Heart right ventricle (tissue), 16 donors: ENCODE measurements at regions not wholly inside any gene's neighbourhood (a gene's known extent, or its start where the extent isn't known, plus 50 kb on each side); places are given as distances from the start of the nearest gene placed in this dataset.
A peak's percentile ranks its signal among the peaks of the same experiment; 100 is the strongest.

Experiments used
- ATAC-seq, 8 donors: fragments of 200-7000 bp; cut with Tn5 transposase; one replicate each; pipeline ENCODE4 v1.9.1; 2020; ENCODE audit warnings: mild to moderate bottlenecking in 8 of 8, moderate library complexity in 8 of 8, moderate number of reproducible peaks in 1 of 8
- DNase-seq, 2 donors: peaks; one replicate each; pipeline ENCODE4 v3.0.0-alpha.2; 2020
- H3K27ac ChIP-seq, 10 donors: fragments of 200-600 bp; sonication (generic) in 2 of 10; one replicate each; pipeline versions ENCODE4 v1.5.0 to v1.8.0; 2020 to 2022; ENCODE audit warnings: mild to moderate bottlenecking in 3 of 10
- H3K27me3 ChIP-seq, 7 donors: fragments of 200-600 bp; one replicate each; pipeline ENCODE4 v1.8.0; 2021 to 2022; ENCODE audit warnings: mild to moderate bottlenecking in 2 of 7
- H3K36me3 ChIP-seq, 9 donors: fragments of 200-600 bp; sonication (generic) in 1 of 9; one replicate each; pipeline versions ENCODE4 v1.5.0 to v1.8.0; 2020 to 2022; ENCODE audit warnings: mild to moderate bottlenecking in 2 of 9
- H3K4me1 ChIP-seq, 9 donors: fragments of 200-600 bp; sonication (generic) in 1 of 9; one replicate each; pipeline versions ENCODE4 v1.5.0 to v1.8.0; 2020 to 2022; ENCODE audit warnings: mild to moderate bottlenecking in 4 of 9
- H3K4me3 ChIP-seq, 10 donors: fragments of 200-600 bp; sonication (generic) in 2 of 10; one replicate each; pipeline versions ENCODE4 v1.5.0 to v1.8.0; 2020 to 2022; ENCODE audit warnings: mild to moderate bottlenecking in 7 of 10, moderate library complexity in 2 of 10
- H3K9me3 ChIP-seq, 11 donors: fragments of 200-600 bp in 10 of 11; sonication (generic) in 2 of 11; one replicate each; pipeline versions ENCODE4 v1.5.0 to v1.8.0; 2013 to 2022; ENCODE audit warnings: mild to moderate bottlenecking in 2 of 11, control low read depth in 1 of 11, moderate library complexity in 1 of 11
- WGBS, 2 donors: extraction: QIAGEN DNeasy Blood & Tissue Kit; methylation state at CpG; one replicate each; pipeline ENCODE4 v1.1.7; 2013; ENCODE audit warnings: inconsistent platforms in 1 of 2; 5-methylcytosine and 5-hydroxymethylcytosine counted together
- intact Hi-C, 10 donors: fragments of 100-400 bp; cut with DNase I; formaldehyde crosslinking; loops; one replicate each; pipeline versions ENCODE4 v1.11.1 to v1.14.2; 2022
- TF ChIP-seq, protein P1 (sequence below), 9 donors: fragments of 200-600 bp; sonication (generic) in 2 of 9; IDR thresholded peaks; one replicate each; pipeline versions ENCODE4 v1.5.0 to v1.8.0; 2021 to 2022; ENCODE audit warnings: antibody characterized with exemption in 9 of 9, mild to moderate bottlenecking in 5 of 9, moderate library complexity in 1 of 9
- donor health status: Arrhythmogenic right ventricular cardiomyopathy.
- donor health status: ischemic (EF 13 %, LVEDD 7.1; RV severe dilation, severe dysfunction).
- donor health status: healthy with polysubstance abuse.
- donor health status: DM: no; HTN: yes; CAD: no.
- donor health status: DM: no; HTN: no; CAD: no.
- donor health status: ischemic (EF 25% LVEDD 6.9; RV normal size, moderate dysfunction).
- donor health status: ischemic (EF 25% LVEDD 5.7; RV mildly dilated, moderate dysfunction).
- donor health status: healthy.
- donor health status: DM: yes; HTN: yes; CAD: no.
- donor health status: Ischemic cardiomyopathy.
- donor health status: ischemic (EF 35%, LVEDD 5.7; RV mildly dilated, moderate dysfunction).
- donor health status: nonischemic (EF 11% LVEDD 7.7; RV severe dilation, severe dysfunction).
- donor health status: DM: yes; HTN: yes; CAD: no.
- donor health status: PGD.
- donor health status: ischemic (EF 29% LVEDD 5.4; RV normal size, mild dysfunction).
- donor health status: nonischemic (EF 23%, LVEDD 6.1; RV moderate dilation, normal function).

DNA sequence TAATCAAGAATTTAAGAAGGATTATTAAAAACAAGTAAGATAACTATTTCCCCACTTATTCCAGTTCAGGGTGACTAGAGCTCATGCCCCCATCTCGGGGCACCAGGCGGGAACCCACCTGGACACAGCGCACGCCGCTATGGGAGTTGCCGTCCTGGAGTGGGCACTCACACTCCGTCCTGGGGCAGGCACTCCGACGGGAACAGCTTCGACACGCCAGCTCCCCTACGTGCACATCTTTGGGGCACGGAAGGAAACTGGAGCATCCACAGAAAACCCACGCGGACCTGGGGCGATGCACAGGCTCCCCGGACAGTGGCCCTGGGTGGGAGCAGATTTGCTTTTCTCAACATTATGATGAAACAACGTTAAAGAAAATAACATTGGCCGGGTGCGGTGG, 52.0 kb upstream of the GATA5 start:
- 88 to 92% methylated on average over 20 of the region's 20 CpGs for WGBS, 2 donors
- Histone ChIP-seq H3K4me1 (peaks cover 0 to 24% (median 11%) of the 10 kb centered on the region in 9 donors), H3K4me3 (no peak overlapping the region), H3K27ac (no peak overlapping the region), H3K9me3 (no peaks in the 10 kb centered on the region), H3K27me3 (peaks cover 10 to 42% (median 29%) of the 10 kb centered on the region in 7 donors), H3K36me3 (no peaks in the 10 kb centered on the region)
- DNase-seq, result no peak
- TF ChIP-seq, protein P1, sequence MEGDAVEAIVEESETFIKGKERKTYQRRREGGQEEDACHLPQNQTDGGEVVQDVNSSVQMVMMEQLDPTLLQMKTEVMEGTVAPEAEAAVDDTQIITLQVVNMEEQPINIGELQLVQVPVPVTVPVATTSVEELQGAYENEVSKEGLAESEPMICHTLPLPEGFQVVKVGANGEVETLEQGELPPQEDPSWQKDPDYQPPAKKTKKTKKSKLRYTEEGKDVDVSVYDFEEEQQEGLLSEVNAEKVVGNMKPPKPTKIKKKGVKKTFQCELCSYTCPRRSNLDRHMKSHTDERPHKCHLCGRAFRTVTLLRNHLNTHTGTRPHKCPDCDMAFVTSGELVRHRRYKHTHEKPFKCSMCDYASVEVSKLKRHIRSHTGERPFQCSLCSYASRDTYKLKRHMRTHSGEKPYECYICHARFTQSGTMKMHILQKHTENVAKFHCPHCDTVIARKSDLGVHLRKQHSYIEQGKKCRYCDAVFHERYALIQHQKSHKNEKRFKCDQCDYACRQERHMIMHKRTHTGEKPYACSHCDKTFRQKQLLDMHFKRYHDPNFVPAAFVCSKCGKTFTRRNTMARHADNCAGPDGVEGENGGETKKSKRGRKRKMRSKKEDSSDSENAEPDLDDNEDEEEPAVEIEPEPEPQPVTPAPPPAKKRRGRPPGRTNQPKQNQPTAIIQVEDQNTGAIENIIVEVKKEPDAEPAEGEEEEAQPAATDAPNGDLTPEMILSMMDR (IDR thresholded peaks at IDR 0.05), result no peak
- ATAC-seq, result no peak
- intact Hi-C loops, result no loop called here

DNA sequence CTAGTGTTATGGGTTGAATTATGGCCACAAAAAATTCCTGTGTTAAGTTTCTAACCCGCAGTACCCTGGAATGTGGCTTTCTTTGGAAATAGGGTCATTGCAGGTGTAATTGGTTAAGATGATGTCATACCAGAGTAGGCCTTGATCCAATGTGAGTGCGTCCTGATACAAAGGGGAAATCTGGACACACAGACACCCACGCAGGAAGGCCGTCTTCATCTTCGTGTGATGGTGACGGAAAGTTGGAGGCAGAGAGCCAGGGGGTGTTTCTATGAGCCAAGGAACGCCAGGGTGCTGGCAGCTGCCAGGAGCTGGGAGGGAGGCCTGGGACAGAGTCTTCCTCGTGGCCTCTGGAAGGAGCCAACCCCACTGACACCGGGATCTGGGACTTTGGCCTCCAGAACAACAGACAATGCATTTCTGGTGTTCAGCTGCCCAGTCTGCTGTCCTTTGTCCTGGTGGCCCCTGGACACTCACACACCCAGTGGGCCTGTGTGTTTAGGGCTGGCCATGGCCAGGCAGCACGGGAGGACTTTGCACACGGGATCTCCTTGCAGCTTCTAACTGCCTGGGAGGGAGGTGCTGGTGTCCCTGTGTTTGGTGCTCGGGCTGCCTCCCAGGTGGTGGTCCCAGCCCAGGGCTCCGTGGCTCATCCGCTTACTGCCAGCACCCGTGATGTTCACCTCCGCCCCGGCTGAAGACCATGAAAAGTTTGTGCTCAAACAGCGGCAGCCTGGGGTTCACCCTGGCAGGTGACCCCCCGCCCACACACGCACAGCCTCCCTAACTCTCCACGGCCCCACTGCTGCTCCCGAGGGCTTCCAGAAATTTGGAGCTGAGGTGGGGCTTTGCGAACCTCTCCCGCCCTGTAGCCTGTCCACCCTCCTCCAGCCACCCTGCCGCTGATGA, 53.4 kb upstream of the GATA5 start:
- Histone ChIP-seq H3K9me3 (no peaks in the 10 kb centered on the region), H3K4me3 (no peak overlapping the region), H3K4me1 (peaks cover 0 to 24% (median 11%) of the 10 kb centered on the region in 9 donors), H3K27ac (peak overlapping the region in 7 of 10 donors; percentile 22 to 62 (median 47)), H3K27me3 (peaks cover 0 to 30% (median 19%) of the 10 kb centered on the region in 7 donors), H3K36me3 (no peaks in the 10 kb centered on the region)
- DNase-seq (no peak), ATAC-seq (peak in 6 of 8 donors; percentile 6 to 50 (median 36))
- intact Hi-C loops, result no loop called here
- 54 to 59% methylated on average over 23 to 25 of the region's 25 CpGs for WGBS, 2 donors
- TF ChIP-seq, protein P1 (IDR thresholded peaks at IDR 0.05), result no peak

DNA sequence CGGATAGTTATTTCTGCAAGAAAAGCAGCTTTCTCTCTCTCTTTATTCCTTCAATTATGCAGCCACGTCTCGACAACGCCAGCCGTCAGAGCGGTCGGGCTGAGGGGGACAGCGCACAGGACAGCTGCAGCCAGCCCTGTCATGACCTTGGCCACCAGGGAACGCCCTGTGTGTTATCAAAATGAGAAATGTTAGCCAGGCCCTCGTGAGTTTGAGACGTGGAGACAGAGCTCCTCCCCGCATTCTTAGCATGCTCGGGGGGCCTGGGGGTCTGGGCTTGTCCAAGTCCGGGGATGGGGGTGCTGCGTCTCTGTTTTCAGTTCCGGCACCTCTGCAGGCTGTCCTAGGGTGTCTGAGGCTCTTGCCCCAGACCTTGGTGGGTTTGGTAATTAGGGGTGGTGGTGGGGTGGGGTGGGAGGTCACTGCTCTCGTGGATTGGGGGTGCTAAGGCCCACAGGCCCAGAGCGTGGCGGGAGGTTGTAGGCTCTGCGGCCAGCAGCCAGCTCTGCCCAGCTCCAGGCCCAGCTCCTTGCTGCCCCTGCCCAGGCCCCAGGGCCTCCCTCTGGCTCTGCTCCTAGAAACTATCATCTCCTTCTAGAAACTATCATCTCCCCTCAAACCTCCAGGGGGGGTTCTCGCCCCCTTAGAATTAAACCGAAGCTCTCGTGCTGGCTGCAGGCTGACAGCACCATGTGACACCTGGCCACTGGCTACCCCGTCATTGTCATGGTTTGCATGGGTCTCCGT, 54.3 kb upstream of the GATA5 start:
- peak; percentile 54 to 87 (median 70) for ATAC-seq
- no peaks in the 10 kb centered on the region for H3K36me3 ChIP-seq
- H3K4me1 ChIP-seq, result peaks cover 0 to 17% (median 11%) of the 10 kb centered on the region in 9 donors
- peak overlapping the region in 7 of 10 donors; percentile 22 to 62 (median 47) for H3K27ac ChIP-seq
- TF ChIP-seq, protein P1 (IDR thresholded peaks at IDR 0.05), result no peak
- WGBS, 2 donors, result 27 to 28% methylated on average over 25 of the region's 25 CpGs
- no peak for DNase-seq
- H3K4me3 ChIP-seq, result no peak overlapping the region
- H3K27me3 ChIP-seq, result peaks cover 0 to 27% (median 15%) of the 10 kb centered on the region in 7 donors
- no peaks in the 10 kb centered on the region for H3K9me3 ChIP-seq
- intact Hi-C loops, result no loop called here

DNA sequence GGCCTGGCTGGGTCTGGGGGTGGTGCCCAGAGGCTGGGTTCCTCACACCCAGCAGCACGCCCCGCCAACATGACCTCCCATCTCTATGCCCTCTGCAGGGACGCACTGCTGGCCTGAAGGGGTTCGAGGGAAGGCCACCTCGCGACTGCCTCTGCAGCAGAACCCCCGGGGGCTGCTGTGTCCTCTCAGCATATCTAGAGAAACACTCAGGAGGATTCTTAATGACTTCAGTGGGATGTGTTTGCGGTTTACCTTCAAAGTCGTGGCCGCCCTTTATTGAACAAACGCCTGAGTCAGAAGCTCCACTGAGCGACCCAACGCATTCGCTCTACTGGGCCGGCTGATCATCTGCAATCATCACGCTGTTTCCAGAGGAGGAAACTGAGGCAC, 54.8 kb upstream of the GATA5 start:
- Histone ChIP-seq H3K9me3 (no peaks in the 10 kb centered on the region), H3K27ac (peak overlapping the region in 4 of 10 donors; percentile 44 to 62 (median 58)), H3K27me3 (peaks cover 0 to 26% (median 11%) of the 10 kb centered on the region in 7 donors), H3K36me3 (no peaks in the 10 kb centered on the region), H3K4me1 (peaks cover 0 to 21% (median 13%) of the 10 kb centered on the region in 9 donors), H3K4me3 (no peak overlapping the region)
- WGBS, 2 donors, result 88% methylated on average over 16 of the region's 16 CpGs
- no peak for DNase-seq
- TF ChIP-seq, protein P1 (IDR thresholded peaks at IDR 0.05), result no peak
- ATAC-seq, result no peak
- intact Hi-C loops, result no loop called here
